IPS DF 6.9 (cell line): ENCODE measurements at regions not wholly inside any gene's neighbourhood (a gene's known extent, or its start where the extent isn't known, plus 50 kb on each side); places are given as distances from the start of the nearest gene placed in this dataset.

ENCODE experiments used
- DNase-seq: peaks from one replicate; pipeline ENCODE4 v3.0.0-alpha.2; 2013; ENCODE audit warnings: low read depth, low spot score
- H3K27ac ChIP-seq: one replicate; pipeline ENCODE4 v1.5.1; 2013; ENCODE audit warnings: low read length, control low read depth
- H3K27me3 ChIP-seq: 2 replicates; pipeline ENCODE4 v1.6.1; 2013; ENCODE audit warnings: mild to moderate bottlenecking, low read length; ENCODE audit not compliant: control insufficient read depth, insufficient read depth
- H3K36me3 ChIP-seq: 2 replicates; pipeline ENCODE4 v1.6.1; 2013; ENCODE audit warnings: low read length; ENCODE audit not compliant: control insufficient read depth, insufficient read depth
- H3K4me1 ChIP-seq: 2 replicates; pipeline ENCODE4 v1.6.1; 2013; ENCODE audit warnings: low read length; ENCODE audit not compliant: control insufficient read depth, insufficient read depth
- H3K4me3 ChIP-seq: 2 replicates; pipeline ENCODE4 v1.5.1; 2013; ENCODE audit warnings: mild to moderate bottlenecking, low read length
- H3K9me3 ChIP-seq: 2 replicates; pipeline ENCODE4 v1.6.1; 2013; ENCODE audit warnings: low read length, inconsistent platforms; ENCODE audit not compliant: control insufficient read depth, insufficient read depth
- WGBS: extraction: QIAGEN DNeasy Blood & Tissue Kit; methylation state at CpG from one replicate; pipeline ENCODE4 v1.1.7; 2013; ENCODE audit warnings: mixed read lengths, missing lambda C conversion rate; ENCODE audit not compliant: insufficient read length, insufficient coverage; 5-methylcytosine and 5-hydroxymethylcytosine counted together

GRCh38 chr3:111351334-111351733, 190.7 kb upstream of the CD96 start:
- Histone ChIP-seq H3K9me3 (no peaks in the 10 kb centered on the region), H3K4me1 (no peaks in the 10 kb centered on the region), H3K27me3 (no peaks in the 10 kb centered on the region), H3K36me3 (no peaks in the 10 kb centered on the region), H3K4me3 (no peak overlapping the region), H3K27ac (no peak overlapping the region)
- no CpG with 5 or more reads among the region's 1 CpG for WGBS
- DNase-seq = no peak

- Histone ChIP-seq H3K27ac (no peak overlapping the region), H3K4me1 (no peaks in the 10 kb centered on the region), H3K4me3 (no peak overlapping the region), H3K27me3 (no peaks in the 10 kb centered on the region), H3K36me3 (no peaks in the 10 kb centered on the region), H3K9me3 (no peaks in the 10 kb centered on the region)
- no peak for DNase-seq
- no CpG with 5 or more reads among the region's 2 CpGs for WGBS
These were observed 189.4 kb upstream of the CD96 start for GRCh38 chr3:111352585-111352984.

GRCh38 chr3:111359261-111360030, 182.6 kb upstream of the CD96 start:
- DNase-seq = no peak
- no CpG with 5 or more reads among the region's 4 CpGs for WGBS
- no peaks in the 10 kb centered on the region for H3K36me3 ChIP-seq
- no peaks in the 10 kb centered on the region for H3K4me1 ChIP-seq
- no peak overlapping the region for H3K27ac ChIP-seq
- no peaks in the 10 kb centered on the region for H3K27me3 ChIP-seq
- H3K4me3 ChIP-seq = no peak overlapping the region
- H3K9me3 ChIP-seq = no peaks in the 10 kb centered on the region

DNA sequence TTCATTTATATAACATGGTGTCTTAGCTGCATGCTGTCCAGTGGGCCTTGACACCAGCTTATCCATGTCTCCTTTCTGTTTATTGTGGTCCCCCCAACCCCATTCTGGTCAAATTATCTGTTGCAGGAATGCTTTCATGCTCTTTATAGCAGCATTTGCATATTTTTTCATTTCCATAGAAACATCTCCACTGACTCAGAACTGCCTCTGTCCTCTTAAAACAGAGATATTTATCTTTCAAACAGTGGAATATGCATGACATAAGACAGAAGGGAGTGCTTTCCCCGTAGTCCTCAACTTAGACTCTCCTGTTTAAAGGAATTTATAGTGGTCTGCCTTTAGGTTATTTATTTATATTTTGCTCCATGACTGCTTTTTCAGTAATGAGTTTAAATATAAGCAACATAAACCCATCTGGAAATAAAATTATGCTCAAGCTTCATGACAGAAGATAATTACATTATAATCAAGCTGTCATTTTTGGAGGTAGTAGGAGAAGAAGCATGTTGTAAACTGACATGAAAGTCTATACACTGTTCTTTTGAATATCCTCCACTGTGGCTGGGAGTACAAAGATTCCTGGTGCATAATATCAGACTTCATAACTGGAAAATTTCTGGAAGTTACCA, 179.5 kb upstream of the CD96 start:
- H3K27ac ChIP-seq = no peak overlapping the region
- no peak overlapping the region for H3K4me3 ChIP-seq
- no peaks in the 10 kb centered on the region for H3K9me3 ChIP-seq
- H3K4me1 ChIP-seq = no peaks in the 10 kb centered on the region
- H3K27me3 ChIP-seq = no peaks in the 10 kb centered on the region
- no CpG with 5 or more reads among the region's 1 CpG for WGBS
- DNase-seq = no peak
- no peaks in the 10 kb centered on the region for H3K36me3 ChIP-seq

DNA sequence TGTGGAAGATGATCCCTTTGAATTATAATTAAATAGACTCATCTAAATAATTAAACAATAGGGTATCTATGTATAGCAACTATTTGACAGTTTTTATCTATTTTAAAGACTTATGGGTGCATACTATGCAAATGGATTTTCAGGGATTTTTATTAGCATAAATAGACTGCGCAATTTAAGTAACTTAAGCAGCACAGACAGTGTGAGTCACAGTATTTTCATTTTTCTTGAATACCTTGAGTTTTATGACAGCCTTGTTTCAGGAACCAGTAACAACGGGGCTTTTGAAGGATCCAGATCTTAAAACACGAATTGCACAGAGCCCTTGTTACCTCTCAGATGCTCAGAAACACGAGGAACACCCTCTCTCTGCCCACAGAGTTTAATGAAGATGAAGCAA, 175.5 kb upstream of the CD96 start:
- WGBS = no CpG with 5 or more reads among the region's 4 CpGs
- Histone ChIP-seq H3K9me3 (no peaks in the 10 kb centered on the region), H3K27me3 (no peaks in the 10 kb centered on the region), H3K27ac (no peak overlapping the region), H3K36me3 (no peaks in the 10 kb centered on the region), H3K4me3 (no peak overlapping the region), H3K4me1 (no peaks in the 10 kb centered on the region)
- no peak for DNase-seq

DNA sequence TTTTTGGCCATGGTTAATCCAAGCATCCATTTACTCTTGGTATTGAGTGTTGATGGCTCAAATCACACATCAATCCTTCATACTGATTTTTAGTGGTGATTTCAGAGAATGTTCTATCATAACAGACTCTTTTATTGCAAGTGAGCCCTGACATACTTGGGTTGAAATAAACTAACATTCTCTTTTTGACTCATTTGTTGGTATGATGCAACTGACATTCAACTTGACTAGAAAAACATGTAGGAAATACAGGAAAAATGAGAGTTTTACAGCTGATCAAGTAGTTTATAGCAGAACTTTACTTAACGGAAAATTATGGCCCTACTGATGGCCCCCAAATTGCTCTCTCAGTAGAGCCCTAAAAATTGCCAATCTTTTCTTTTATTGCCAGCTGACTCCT, 173.9 kb upstream of the CD96 start:
- no peaks in the 10 kb centered on the region for H3K4me1 ChIP-seq
- no peak for DNase-seq
- H3K36me3 ChIP-seq = no peaks in the 10 kb centered on the region
- H3K4me3 ChIP-seq = no peak overlapping the region
- no CpG with 5 or more reads among the region's 1 CpG for WGBS
- no peaks in the 10 kb centered on the region; the same call in 1 of the 2 replicates for H3K9me3 ChIP-seq
- no peak overlapping the region for H3K27ac ChIP-seq
- H3K27me3 ChIP-seq = no peaks in the 10 kb centered on the region

DNA sequence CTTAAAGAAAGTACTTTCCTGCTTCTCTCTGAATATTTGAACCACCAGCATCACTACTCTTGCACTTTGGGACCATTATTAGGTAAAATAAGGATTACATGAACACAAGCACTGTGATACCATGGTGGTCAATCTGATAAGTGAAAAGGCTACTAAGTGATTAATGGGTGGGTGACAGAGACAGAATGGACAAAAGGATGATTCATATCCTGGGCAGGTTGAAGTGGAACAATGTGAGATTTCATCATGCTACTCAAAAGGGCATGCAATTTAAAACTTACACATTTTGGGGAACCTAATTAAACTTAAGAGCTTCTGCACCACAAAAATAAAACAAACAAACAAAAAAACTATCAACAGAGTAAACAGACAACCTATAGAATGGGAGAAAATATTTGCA, 172.0 kb upstream of the CD96 start:
- H3K4me1 ChIP-seq = no peaks in the 10 kb centered on the region
- no peak for DNase-seq
- H3K9me3 ChIP-seq = no peaks in the 10 kb centered on the region; the same call in 1 of the 2 replicates
- no peak overlapping the region for H3K4me3 ChIP-seq
- H3K27me3 ChIP-seq = no peaks in the 10 kb centered on the region
- no peak overlapping the region for H3K27ac ChIP-seq
- no peaks in the 10 kb centered on the region for H3K36me3 ChIP-seq

DNA sequence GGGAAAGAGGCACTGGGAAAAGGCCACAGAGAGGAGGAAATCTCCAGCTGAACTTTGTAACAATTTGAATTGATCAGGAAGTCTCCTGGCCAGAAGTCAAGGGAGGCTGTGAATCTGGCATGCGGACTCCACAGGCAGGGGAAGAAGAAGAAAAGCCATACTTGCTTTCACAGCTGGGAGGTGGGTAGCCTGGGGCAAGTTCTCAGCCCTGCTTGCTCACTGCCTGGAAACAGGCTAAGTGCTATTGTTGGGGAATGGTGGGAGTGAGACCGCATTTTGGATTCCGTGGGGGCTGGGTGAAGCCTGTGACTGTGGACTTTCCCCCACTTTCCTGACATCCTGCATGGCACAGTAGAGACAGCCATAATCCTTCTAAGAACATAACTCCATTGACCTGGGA, 168.8 kb upstream of the CD96 start:
- H3K27ac ChIP-seq = no peak overlapping the region
- H3K27me3 ChIP-seq = no peaks in the 10 kb centered on the region
- no peaks in the 10 kb centered on the region for H3K4me1 ChIP-seq
- H3K4me3 ChIP-seq = no peak overlapping the region
- H3K9me3 ChIP-seq = no peaks in the 10 kb centered on the region; the same call in 1 of the 2 replicates
- no peak for DNase-seq
- no peaks in the 10 kb centered on the region for H3K36me3 ChIP-seq
- WGBS = no CpG with 5 or more reads among the region's 3 CpGs

- Histone ChIP-seq H3K27me3 (no peaks in the 10 kb centered on the region), H3K4me1 (no peaks in the 10 kb centered on the region), H3K4me3 (no peak overlapping the region), H3K27ac (no peak overlapping the region), H3K9me3 (no peaks in the 10 kb centered on the region; the same call in 1 of the 2 replicates), H3K36me3 (no peaks in the 10 kb centered on the region)
- DNase-seq = no peak
These were observed 168.1 kb upstream of the CD96 start for GRCh38 chr3:111373861-111374260.

- DNase-seq = no peak
- no CpG with 5 or more reads among the region's 4 CpGs for WGBS
- Histone ChIP-seq H3K9me3 (no peaks in the 10 kb centered on the region), H3K4me1 (no peaks in the 10 kb centered on the region), H3K27ac (no peak overlapping the region), H3K36me3 (no peaks in the 10 kb centered on the region), H3K4me3 (no peak overlapping the region), H3K27me3 (no peaks in the 10 kb centered on the region)
These were observed 156.0 kb upstream of the CD96 start for GRCh38 chr3:111385971-111386495.
